ENCODE measurements at regions not wholly inside any gene's neighbourhood (a gene's known extent, or its start where the extent isn't known, plus 50 kb on each side); places are given as distances from the start of the nearest gene placed in this dataset.

GRCh38 chr2:62410926-62411456 lies 95.0 kb downstream of the TMEM17 start:
- peak overlapping the region in 1 of 2 donors; percentile 37 for H3K4me3 ChIP-seq (ENCODE audit: low read depth in 1 of 2, low read length in 2 of 2)
- H3K4me1 ChIP-seq (ENCODE audit: control insufficient read depth in 1 of 2, insufficient read depth in 2 of 2, low read length in 2 of 2): peaks cover 16 to 30% of the 10 kb centered on the region in 2 donors
- no peaks in the 10 kb centered on the region for H3K27me3 ChIP-seq (ENCODE audit: low read depth, low read length)
- peak overlapping the region; percentile 85 for H3K27ac ChIP-seq (ENCODE audit: low read length)
- H3K36me3 ChIP-seq (ENCODE audit: control insufficient read depth in 1 of 2, insufficient read depth in 2 of 2, low read length in 2 of 2): no peaks in the 10 kb centered on the region
- H3K9me3 ChIP-seq (ENCODE audit: control insufficient read depth in 1 of 2, low read length in 2 of 2): no peaks in the 10 kb centered on the region

- Histone ChIP-seq H3K36me3 (ENCODE audit: control insufficient read depth in 1 of 2, insufficient read depth in 2 of 2, low read length in 2 of 2) (no peaks in the 10 kb centered on the region), H3K27me3 (ENCODE audit: low read depth, low read length) (no peaks in the 10 kb centered on the region), H3K4me1 (ENCODE audit: control insufficient read depth in 1 of 2, insufficient read depth in 2 of 2, low read length in 2 of 2) (peaks cover 16 to 30% of the 10 kb centered on the region in 2 donors), H3K9me3 (ENCODE audit: control insufficient read depth in 1 of 2, low read length in 2 of 2) (no peaks in the 10 kb centered on the region), H3K4me3 (ENCODE audit: low read depth in 1 of 2, low read length in 2 of 2) (no peak overlapping the region), H3K27ac (ENCODE audit: low read length) (no peak overlapping the region)
Observed at GRCh38 chr2:62410015-62410453, 96.0 kb downstream of the TMEM17 start.

GRCh38 chr2:62409442-62409841 lies 96.6 kb downstream of the TMEM17 start:
- Histone ChIP-seq H3K9me3 (ENCODE audit: control insufficient read depth in 1 of 2, low read length in 2 of 2) (no peaks in the 10 kb centered on the region), H3K27me3 (ENCODE audit: low read depth, low read length) (no peaks in the 10 kb centered on the region), H3K27ac (ENCODE audit: low read length) (no peak overlapping the region), H3K36me3 (ENCODE audit: control insufficient read depth in 1 of 2, insufficient read depth in 2 of 2, low read length in 2 of 2) (no peaks in the 10 kb centered on the region), H3K4me1 (ENCODE audit: control insufficient read depth in 1 of 2, insufficient read depth in 2 of 2, low read length in 2 of 2) (peaks cover 16 to 30% of the 10 kb centered on the region in 2 donors), H3K4me3 (ENCODE audit: low read depth in 1 of 2, low read length in 2 of 2) (no peak overlapping the region)

- H3K27me3 ChIP-seq (ENCODE audit: low read depth, low read length): no peaks in the 10 kb centered on the region
- H3K9me3 ChIP-seq (ENCODE audit: control insufficient read depth in 1 of 2, low read length in 2 of 2): no peaks in the 10 kb centered on the region
- no peaks in the 10 kb centered on the region for H3K36me3 ChIP-seq (ENCODE audit: control insufficient read depth in 1 of 2, insufficient read depth in 2 of 2, low read length in 2 of 2)
- no peak overlapping the region for H3K4me3 ChIP-seq (ENCODE audit: low read depth in 1 of 2, low read length in 2 of 2)
- no peak overlapping the region for H3K27ac ChIP-seq (ENCODE audit: low read length)
- H3K4me1 ChIP-seq (ENCODE audit: control insufficient read depth in 1 of 2, insufficient read depth in 2 of 2, low read length in 2 of 2): peaks cover 16 to 30% of the 10 kb centered on the region in 2 donors
Observed at GRCh38 chr2:62408241-62408677, 97.7 kb downstream of the TMEM17 start.

- Histone ChIP-seq H3K36me3 (ENCODE audit: control insufficient read depth in 1 of 2, insufficient read depth in 2 of 2, low read length in 2 of 2) (no peaks in the 10 kb centered on the region), H3K4me1 (ENCODE audit: control insufficient read depth in 1 of 2, insufficient read depth in 2 of 2, low read length in 2 of 2) (peaks cover 16 to 30% of the 10 kb centered on the region in 2 donors), H3K9me3 (ENCODE audit: control insufficient read depth in 1 of 2, low read length in 2 of 2) (no peaks in the 10 kb centered on the region), H3K4me3 (ENCODE audit: low read depth in 1 of 2, low read length in 2 of 2) (no peak overlapping the region), H3K27ac (ENCODE audit: low read length) (no peak overlapping the region), H3K27me3 (ENCODE audit: low read depth, low read length) (no peaks in the 10 kb centered on the region)
Observed at GRCh38 chr2:62407838-62408237, 98.2 kb downstream of the TMEM17 start.

GRCh38 chr2:62407401-62407800 lies 98.6 kb downstream of the TMEM17 start:
- no peak overlapping the region for H3K4me3 ChIP-seq (ENCODE audit: low read depth in 1 of 2, low read length in 2 of 2)
- H3K27me3 ChIP-seq (ENCODE audit: low read depth, low read length): no peaks in the 10 kb centered on the region
- no peaks in the 10 kb centered on the region for H3K9me3 ChIP-seq (ENCODE audit: control insufficient read depth in 1 of 2, low read length in 2 of 2)
- no peaks in the 10 kb centered on the region for H3K36me3 ChIP-seq (ENCODE audit: control insufficient read depth in 1 of 2, insufficient read depth in 2 of 2, low read length in 2 of 2)
- H3K4me1 ChIP-seq (ENCODE audit: control insufficient read depth in 1 of 2, insufficient read depth in 2 of 2, low read length in 2 of 2): peaks cover 16 to 30% of the 10 kb centered on the region in 2 donors
- H3K27ac ChIP-seq (ENCODE audit: low read length): no peak overlapping the region

- Histone ChIP-seq H3K9me3 (ENCODE audit: control insufficient read depth in 1 of 2, low read length in 2 of 2) (no peaks in the 10 kb centered on the region), H3K4me3 (ENCODE audit: low read depth in 1 of 2, low read length in 2 of 2) (no peak overlapping the region), H3K36me3 (ENCODE audit: control insufficient read depth in 1 of 2, insufficient read depth in 2 of 2, low read length in 2 of 2) (no peaks in the 10 kb centered on the region), H3K27me3 (ENCODE audit: low read depth, low read length) (no peaks in the 10 kb centered on the region), H3K27ac (ENCODE audit: low read length) (no peak overlapping the region), H3K4me1 (ENCODE audit: control insufficient read depth in 1 of 2, insufficient read depth in 2 of 2, low read length in 2 of 2) (peaks cover 13 to 25% of the 10 kb centered on the region in 2 donors)
Observed at GRCh38 chr2:62406573-62407043, 99.4 kb downstream of the TMEM17 start.

- Histone ChIP-seq H3K9me3 (ENCODE audit: control insufficient read depth in 1 of 2, low read length in 2 of 2) (no peaks in the 10 kb centered on the region), H3K36me3 (ENCODE audit: control insufficient read depth in 1 of 2, insufficient read depth in 2 of 2, low read length in 2 of 2) (no peaks in the 10 kb centered on the region), H3K4me3 (ENCODE audit: low read depth in 1 of 2, low read length in 2 of 2) (no peak overlapping the region), H3K4me1 (ENCODE audit: control insufficient read depth in 1 of 2, insufficient read depth in 2 of 2, low read length in 2 of 2) (peaks cover 0 to 8% of the 10 kb centered on the region in 2 donors), H3K27me3 (ENCODE audit: low read depth, low read length) (no peaks in the 10 kb centered on the region), H3K27ac (ENCODE audit: low read length) (no peak overlapping the region)
Observed at GRCh38 chr2:62404913-62405312, 101.1 kb downstream of the TMEM17 start.

GRCh38 chr2:62402156-62402555 lies 103.8 kb downstream of the TMEM17 start:
- no peaks in the 10 kb centered on the region for H3K36me3 ChIP-seq (ENCODE audit: control insufficient read depth in 1 of 2, insufficient read depth in 2 of 2, low read length in 2 of 2)
- H3K4me1 ChIP-seq (ENCODE audit: control insufficient read depth in 1 of 2, insufficient read depth in 2 of 2, low read length in 2 of 2): no peaks in the 10 kb centered on the region
- no peak overlapping the region for H3K27ac ChIP-seq (ENCODE audit: low read length)
- H3K9me3 ChIP-seq (ENCODE audit: control insufficient read depth in 1 of 2, low read length in 2 of 2): no peaks in the 10 kb centered on the region
- H3K27me3 ChIP-seq (ENCODE audit: low read depth, low read length): no peaks in the 10 kb centered on the region
- no peak overlapping the region for H3K4me3 ChIP-seq (ENCODE audit: low read depth in 1 of 2, low read length in 2 of 2)

- no peaks in the 10 kb centered on the region for H3K27me3 ChIP-seq (ENCODE audit: low read depth, low read length)
- no peaks in the 10 kb centered on the region for H3K9me3 ChIP-seq (ENCODE audit: control insufficient read depth in 1 of 2, low read length in 2 of 2)
- no peak overlapping the region for H3K4me3 ChIP-seq (ENCODE audit: low read depth in 1 of 2, low read length in 2 of 2)
- no peak overlapping the region for H3K27ac ChIP-seq (ENCODE audit: low read length)
- no peaks in the 10 kb centered on the region for H3K4me1 ChIP-seq (ENCODE audit: control insufficient read depth in 1 of 2, insufficient read depth in 2 of 2, low read length in 2 of 2)
- no peaks in the 10 kb centered on the region for H3K36me3 ChIP-seq (ENCODE audit: control insufficient read depth in 1 of 2, insufficient read depth in 2 of 2, low read length in 2 of 2)
Observed at GRCh38 chr2:62398356-62398755, 107.6 kb downstream of the TMEM17 start.

- no peaks in the 10 kb centered on the region for H3K27me3 ChIP-seq (ENCODE audit: low read depth, low read length)
- H3K27ac ChIP-seq (ENCODE audit: low read length): no peak overlapping the region
- no peaks in the 10 kb centered on the region for H3K4me1 ChIP-seq (ENCODE audit: control insufficient read depth in 1 of 2, insufficient read depth in 2 of 2, low read length in 2 of 2)
- no peak overlapping the region for H3K4me3 ChIP-seq (ENCODE audit: low read depth in 1 of 2, low read length in 2 of 2)
- H3K36me3 ChIP-seq (ENCODE audit: control insufficient read depth in 1 of 2, insufficient read depth in 2 of 2, low read length in 2 of 2): no peaks in the 10 kb centered on the region
- no peaks in the 10 kb centered on the region for H3K9me3 ChIP-seq (ENCODE audit: control insufficient read depth in 1 of 2, low read length in 2 of 2)
Observed at GRCh38 chr2:62396880-62397279, 109.1 kb downstream of the TMEM17 start.

- Histone ChIP-seq H3K27me3 (ENCODE audit: low read depth, low read length) (no peaks in the 10 kb centered on the region), H3K4me1 (ENCODE audit: control insufficient read depth in 1 of 2, insufficient read depth in 2 of 2, low read length in 2 of 2) (no peaks in the 10 kb centered on the region), H3K4me3 (ENCODE audit: low read depth in 1 of 2, low read length in 2 of 2) (no peak overlapping the region), H3K9me3 (ENCODE audit: control insufficient read depth in 1 of 2, low read length in 2 of 2) (no peaks in the 10 kb centered on the region), H3K27ac (ENCODE audit: low read length) (no peak overlapping the region), H3K36me3 (ENCODE audit: control insufficient read depth in 1 of 2, insufficient read depth in 2 of 2, low read length in 2 of 2) (no peaks in the 10 kb centered on the region)
Observed at GRCh38 chr2:62393293-62393692, 112.7 kb downstream of the TMEM17 start.
